K562 (cell line): ENCODE measurements at regions not wholly inside any gene's neighbourhood (a gene's known extent, or its start where the extent isn't known, plus 50 kb on each side); places are given as distances from the start of the nearest gene placed in this dataset.

Source experiments
- ADNP ChIP-seq: fragments of 200-800 bp; sonication (Bioruptor generic); IDR thresholded peaks from 2 replicates; pipeline ENCODE4 v1.6.1; 2016; ENCODE audit warnings: missing genetic modification characterization, missing compliant biosample characterization
- FOS ChIP-seq: IDR thresholded peaks from 3 replicates; pipeline ENCODE4 v1.6.1; 2011; ENCODE audit not compliant: insufficient read length; ENCODE audit errors: extremely low read depth
- FOXJ2 ChIP-seq: fragments of 200-800 bp; sonication (Bioruptor generic); IDR thresholded peaks from 2 replicates; pipeline ENCODE4 v1.6.1; 2016; ENCODE audit warnings: missing genetic modification characterization, missing compliant biosample characterization
- GTF2E2 ChIP-seq: fragments of 200-800 bp; sonication (Bioruptor generic); IDR thresholded peaks from 2 replicates; pipeline ENCODE4 v1.6.1; 2016; ENCODE audit warnings: missing genetic modification characterization, missing compliant biosample characterization
- HDAC2 ChIP-seq: fragments of 450-650 bp; IDR thresholded peaks from 2 replicates; pipeline ENCODE4 v1.6.1; 2016; ENCODE audit warnings: mild to moderate bottlenecking
- HSF4 ChIP-seq: fragments of 250-450 bp; sonication (Bioruptor Pico); IDR thresholded peaks from 2 replicates; pipeline ENCODE4 v2.1.2; 2022; ENCODE audit warnings: mild to moderate bottlenecking, moderate library complexity, borderline replicate concordance
- KHSRP ChIP-seq: fragments of 450-650 bp; IDR thresholded peaks from 2 replicates; pipeline ENCODE4 v1.6.1; 2017
- MEF2D ChIP-seq: conservative IDR thresholded peaks from 2 replicates; pipeline ENCODE4 v1.6.1; 2016; ENCODE audit warnings: low read depth, missing genetic modification characterization, missing compliant biosample characterization
- MTF1 ChIP-seq: fragments of 250-450 bp; sonication (Bioruptor Pico); IDR thresholded peaks from 2 replicates; pipeline ENCODE4 v1.9.0; 2021; ENCODE audit warnings: moderate library complexity, mild to moderate bottlenecking, inconsistent platforms, borderline replicate concordance
- NELFE ChIP-seq: IDR thresholded peaks from 2 replicates; pipeline ENCODE4 v1.6.1; 2011; ENCODE audit warnings: mild to moderate bottlenecking; ENCODE audit not compliant: insufficient read depth, insufficient read length
- PRPF4 ChIP-seq: fragments of 200-400 bp; formaldehyde crosslinking; IDR thresholded peaks from one replicate; pipeline ENCODE4 v1.6.1; 2017; ENCODE audit warnings: low read length, low read depth, mild to moderate bottlenecking; ENCODE audit not compliant: insufficient read depth, poor library complexity, severe bottlenecking
- RBFOX2 ChIP-seq: fragments of 200-400 bp; formaldehyde crosslinking; IDR thresholded peaks from 2 replicates; pipeline ENCODE4 v1.6.1; 2017; ENCODE audit warnings: low read depth, mild to moderate bottlenecking, low read length, moderate library complexity
- SPI1 ChIP-seq: IDR thresholded peaks from 2 replicates; pipeline ENCODE4 v1.6.1; 2011; ENCODE audit warnings: low read depth, low read length, control low read depth, borderline replicate concordance
- STAT5A ChIP-seq: IDR thresholded peaks from 2 replicates; pipeline ENCODE4 v1.6.1; 2012; ENCODE audit warnings: low read length, inconsistent platforms, borderline replicate concordance
- STAT5B ChIP-seq: fragments of 250-450 bp; sonication (Bioruptor Pico); IDR thresholded peaks from 2 replicates; pipeline ENCODE4 v1.8.0; 2021; ENCODE audit warnings: mild to moderate bottlenecking, inconsistent platforms
- ZBTB17 ChIP-seq: fragments of 450-650 bp; formaldehyde crosslinking; IDR thresholded peaks from 2 replicates; pipeline ENCODE4 v1.4.0; 2020; ENCODE audit warnings: mild to moderate bottlenecking
- TF ChIP-seq, protein P1 (sequence below): fragments of 450-650 bp; IDR thresholded peaks from 2 replicates; pipeline ENCODE4 v1.6.1; 2016; ENCODE audit warnings: low read depth, mild to moderate bottlenecking, moderate library complexity
- TF ChIP-seq, protein P2 (sequence below): sonication (generic); formaldehyde crosslinking; IDR thresholded peaks from 2 replicates; pipeline ENCODE4 v1.8.0; 2022; ENCODE audit warnings: mild to moderate bottlenecking, missing genetic modification reagents
- TF ChIP-seq, protein P3 (sequence below), 2 experiments: fragments of 450-650 bp in 1 of 2; sonication (generic) in 1 of 2; formaldehyde crosslinking in 1 of 2; IDR thresholded peaks in 1 of 2; conservative IDR thresholded peaks in 1 of 2; 2 replicates each; pipeline versions ENCODE4 v1.6.1 to v1.8.1; 2016 to 2023; ENCODE audit warnings: mild to moderate bottlenecking in 2 of 2, moderate library complexity in 2 of 2, inconsistent platforms in 1 of 2, missing genetic modification reagents in 1 of 2
- TF ChIP-seq, protein P4 (sequence below): fragments of 450-650 bp; IDR thresholded peaks from 2 replicates; pipeline ENCODE4 v1.6.1; 2014; ENCODE audit warnings: low read depth, mild to moderate bottlenecking, moderate library complexity, borderline replicate concordance

DNA sequence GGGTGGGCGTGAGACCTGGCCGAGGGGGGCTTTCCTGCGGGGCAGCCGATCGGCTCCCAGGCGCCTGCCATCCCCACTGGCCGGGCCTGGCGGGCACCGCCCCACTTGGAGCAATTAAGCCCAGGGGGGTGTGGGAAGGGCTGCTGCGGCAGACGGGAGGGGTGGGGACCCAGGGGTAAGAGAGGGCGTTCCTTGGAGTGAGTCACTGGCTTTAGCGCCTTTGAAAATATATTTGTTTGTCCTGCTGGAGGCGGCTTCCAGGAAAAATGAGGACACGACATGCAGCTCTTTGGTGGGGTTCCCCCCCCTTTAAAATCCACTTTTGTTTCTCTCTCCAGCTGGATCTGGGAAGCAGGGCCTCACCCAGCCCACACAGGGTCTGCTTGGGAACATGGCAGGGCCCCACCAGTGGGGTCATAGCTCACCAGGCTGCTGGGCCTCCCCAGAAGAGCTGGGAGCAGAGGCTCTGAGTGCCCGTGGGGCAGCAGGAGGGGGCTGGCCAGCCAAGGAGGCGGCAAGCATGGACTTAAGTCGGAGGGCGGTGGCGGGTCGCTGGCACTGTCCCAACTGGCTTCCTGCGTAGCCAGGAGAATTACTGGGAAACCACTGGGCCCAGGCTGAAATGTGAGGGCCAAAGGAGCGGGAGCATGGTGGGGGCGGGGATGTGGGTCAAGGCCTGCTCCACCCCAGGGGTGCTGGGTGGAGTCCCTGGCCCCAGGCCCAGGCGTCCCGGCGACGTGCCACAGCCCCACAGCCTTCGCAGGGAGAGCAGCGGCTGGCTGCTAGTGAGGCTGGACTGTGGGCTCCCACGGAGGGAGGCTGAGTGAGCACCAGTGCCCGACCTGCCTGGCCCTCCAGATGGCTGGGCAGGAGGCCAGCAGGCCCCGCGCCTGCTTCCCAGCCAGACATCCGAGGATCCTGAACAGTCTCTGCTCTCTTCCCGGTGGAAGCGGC lies 128.0 kb downstream of the RFLNA start (continued):
- TF ChIP-seq RBFOX2 (peak; percentile 64), MTF1 (CRISPR knock-in tag) (no peak), NELFE (no peak), STAT5A (peak; percentile 17; the same call in 1 of the 2 replicates), PRPF4 (no peak), GTF2E2 (tag) (no peak), ZBTB17 (CRISPR knock-in tag) (peak; percentile 22; the same call in 1 of the 2 replicates), SPI1 (no peak), FOS (peak; percentile 6), ADNP (tag) (no peak), MEF2D (no peak), HSF4 (CRISPR knock-in tag) (no peak), KHSRP (no peak), STAT5B (CRISPR knock-in tag) (no peak), HDAC2 (peak; percentile 50; the same call in 1 of the 2 replicates), FOXJ2 (tag) (no peak)
- TF ChIP-seq, protein P1, sequence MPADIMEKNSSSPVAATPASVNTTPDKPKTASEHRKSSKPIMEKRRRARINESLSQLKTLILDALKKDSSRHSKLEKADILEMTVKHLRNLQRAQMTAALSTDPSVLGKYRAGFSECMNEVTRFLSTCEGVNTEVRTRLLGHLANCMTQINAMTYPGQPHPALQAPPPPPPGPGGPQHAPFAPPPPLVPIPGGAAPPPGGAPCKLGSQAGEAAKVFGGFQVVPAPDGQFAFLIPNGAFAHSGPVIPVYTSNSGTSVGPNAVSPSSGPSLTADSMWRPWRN = 0 out of 2 replicates have a peak, but pooled peaks have one; percentile 17
- TF ChIP-seq, protein P2, sequence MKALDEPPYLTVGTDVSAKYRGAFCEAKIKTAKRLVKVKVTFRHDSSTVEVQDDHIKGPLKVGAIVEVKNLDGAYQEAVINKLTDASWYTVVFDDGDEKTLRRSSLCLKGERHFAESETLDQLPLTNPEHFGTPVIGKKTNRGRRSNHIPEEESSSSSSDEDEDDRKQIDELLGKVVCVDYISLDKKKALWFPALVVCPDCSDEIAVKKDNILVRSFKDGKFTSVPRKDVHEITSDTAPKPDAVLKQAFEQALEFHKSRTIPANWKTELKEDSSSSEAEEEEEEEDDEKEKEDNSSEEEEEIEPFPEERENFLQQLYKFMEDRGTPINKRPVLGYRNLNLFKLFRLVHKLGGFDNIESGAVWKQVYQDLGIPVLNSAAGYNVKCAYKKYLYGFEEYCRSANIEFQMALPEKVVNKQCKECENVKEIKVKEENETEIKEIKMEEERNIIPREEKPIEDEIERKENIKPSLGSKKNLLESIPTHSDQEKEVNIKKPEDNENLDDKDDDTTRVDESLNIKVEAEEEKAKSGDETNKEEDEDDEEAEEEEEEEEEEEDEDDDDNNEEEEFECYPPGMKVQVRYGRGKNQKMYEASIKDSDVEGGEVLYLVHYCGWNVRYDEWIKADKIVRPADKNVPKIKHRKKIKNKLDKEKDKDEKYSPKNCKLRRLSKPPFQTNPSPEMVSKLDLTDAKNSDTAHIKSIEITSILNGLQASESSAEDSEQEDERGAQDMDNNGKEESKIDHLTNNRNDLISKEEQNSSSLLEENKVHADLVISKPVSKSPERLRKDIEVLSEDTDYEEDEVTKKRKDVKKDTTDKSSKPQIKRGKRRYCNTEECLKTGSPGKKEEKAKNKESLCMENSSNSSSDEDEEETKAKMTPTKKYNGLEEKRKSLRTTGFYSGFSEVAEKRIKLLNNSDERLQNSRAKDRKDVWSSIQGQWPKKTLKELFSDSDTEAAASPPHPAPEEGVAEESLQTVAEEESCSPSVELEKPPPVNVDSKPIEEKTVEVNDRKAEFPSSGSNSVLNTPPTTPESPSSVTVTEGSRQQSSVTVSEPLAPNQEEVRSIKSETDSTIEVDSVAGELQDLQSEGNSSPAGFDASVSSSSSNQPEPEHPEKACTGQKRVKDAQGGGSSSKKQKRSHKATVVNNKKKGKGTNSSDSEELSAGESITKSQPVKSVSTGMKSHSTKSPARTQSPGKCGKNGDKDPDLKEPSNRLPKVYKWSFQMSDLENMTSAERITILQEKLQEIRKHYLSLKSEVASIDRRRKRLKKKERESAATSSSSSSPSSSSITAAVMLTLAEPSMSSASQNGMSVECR (CRISPR knock-in tag) = no peak
- TF ChIP-seq, protein P3, sequence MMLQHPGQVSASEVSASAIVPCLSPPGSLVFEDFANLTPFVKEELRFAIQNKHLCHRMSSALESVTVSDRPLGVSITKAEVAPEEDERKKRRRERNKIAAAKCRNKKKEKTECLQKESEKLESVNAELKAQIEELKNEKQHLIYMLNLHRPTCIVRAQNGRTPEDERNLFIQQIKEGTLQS (IDR thresholded peaks at IDR 0.05) = peak; percentile 75
- TF ChIP-seq, protein P3 (CRISPR knock-in tag; conservative IDR thresholded peaks at IDR 0.05) = no peak
- TF ChIP-seq, protein P4, sequence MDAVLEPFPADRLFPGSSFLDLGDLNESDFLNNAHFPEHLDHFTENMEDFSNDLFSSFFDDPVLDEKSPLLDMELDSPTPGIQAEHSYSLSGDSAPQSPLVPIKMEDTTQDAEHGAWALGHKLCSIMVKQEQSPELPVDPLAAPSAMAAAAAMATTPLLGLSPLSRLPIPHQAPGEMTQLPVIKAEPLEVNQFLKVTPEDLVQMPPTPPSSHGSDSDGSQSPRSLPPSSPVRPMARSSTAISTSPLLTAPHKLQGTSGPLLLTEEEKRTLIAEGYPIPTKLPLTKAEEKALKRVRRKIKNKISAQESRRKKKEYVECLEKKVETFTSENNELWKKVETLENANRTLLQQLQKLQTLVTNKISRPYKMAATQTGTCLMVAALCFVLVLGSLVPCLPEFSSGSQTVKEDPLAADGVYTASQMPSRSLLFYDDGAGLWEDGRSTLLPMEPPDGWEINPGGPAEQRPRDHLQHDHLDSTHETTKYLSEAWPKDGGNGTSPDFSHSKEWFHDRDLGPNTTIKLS = 0 out of 2 replicates have a peak, but pooled peaks have one; percentile 49
